HL-60 (cell line): ENCODE measurements at regions not wholly inside any gene's neighbourhood (a gene's known extent, or its start where the extent isn't known, plus 50 kb on each side); places are given as distances from the start of the nearest gene placed in this dataset.

Source experiments
- POLR2AphosphoS5 ChIP-seq: IDR thresholded peaks from 2 replicates; pipeline ENCODE4 v1.6.1; 2012; ENCODE audit warnings: low read depth
- TF ChIP-seq, protein P1 (sequence below): IDR thresholded peaks from one replicate; pipeline ENCODE4 v1.5.1; 2011; ENCODE audit warnings: low read length, control low read depth, inconsistent platforms; ENCODE audit not compliant: insufficient read depth

DNA sequence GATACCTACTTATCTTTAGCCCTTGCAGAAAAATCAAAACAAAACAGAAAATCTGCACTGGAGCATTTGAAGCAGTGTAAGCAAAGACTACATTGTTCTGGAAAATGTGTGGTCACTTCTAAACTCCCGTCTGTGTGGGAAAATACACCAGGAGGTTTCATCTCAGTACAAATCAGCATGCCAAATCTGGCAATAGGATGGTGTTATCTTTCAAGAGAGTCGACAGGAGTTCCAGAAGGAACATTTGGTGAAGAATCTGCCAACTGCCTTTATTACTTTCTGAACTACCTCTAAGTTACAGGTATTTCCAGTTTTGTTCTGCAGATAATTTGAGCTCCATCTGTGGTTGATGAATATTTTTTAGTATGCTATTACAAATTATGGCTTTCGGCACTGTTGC is 1348.0 kb downstream of the RAPGEF2 start:
- TF ChIP-seq, protein P1, sequence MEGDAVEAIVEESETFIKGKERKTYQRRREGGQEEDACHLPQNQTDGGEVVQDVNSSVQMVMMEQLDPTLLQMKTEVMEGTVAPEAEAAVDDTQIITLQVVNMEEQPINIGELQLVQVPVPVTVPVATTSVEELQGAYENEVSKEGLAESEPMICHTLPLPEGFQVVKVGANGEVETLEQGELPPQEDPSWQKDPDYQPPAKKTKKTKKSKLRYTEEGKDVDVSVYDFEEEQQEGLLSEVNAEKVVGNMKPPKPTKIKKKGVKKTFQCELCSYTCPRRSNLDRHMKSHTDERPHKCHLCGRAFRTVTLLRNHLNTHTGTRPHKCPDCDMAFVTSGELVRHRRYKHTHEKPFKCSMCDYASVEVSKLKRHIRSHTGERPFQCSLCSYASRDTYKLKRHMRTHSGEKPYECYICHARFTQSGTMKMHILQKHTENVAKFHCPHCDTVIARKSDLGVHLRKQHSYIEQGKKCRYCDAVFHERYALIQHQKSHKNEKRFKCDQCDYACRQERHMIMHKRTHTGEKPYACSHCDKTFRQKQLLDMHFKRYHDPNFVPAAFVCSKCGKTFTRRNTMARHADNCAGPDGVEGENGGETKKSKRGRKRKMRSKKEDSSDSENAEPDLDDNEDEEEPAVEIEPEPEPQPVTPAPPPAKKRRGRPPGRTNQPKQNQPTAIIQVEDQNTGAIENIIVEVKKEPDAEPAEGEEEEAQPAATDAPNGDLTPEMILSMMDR = no peak
- TF ChIP-seq POLR2AphosphoS5 = no peak
